Keratinocyte (primary cell): ENCODE measurements at regions not wholly inside any gene's neighbourhood (a gene's known extent, or its start where the extent isn't known, plus 50 kb on each side); places are given as distances from the start of the nearest gene placed in this dataset.

Source experiments
- CTCF ChIP-seq, 3 experiments: IDR thresholded peaks in 1 of 3; conservative IDR thresholded peaks in 1 of 3; optimal IDR thresholded peaks in 1 of 3; 2 replicates in 2 of 3; 3 replicates in 1 of 3; pipeline versions ENCODE3 to v1.5.1; 2011; ENCODE audit warnings: low read length in 3 of 3, mild to moderate bottlenecking in 3 of 3, moderate library complexity in 2 of 3, control low read depth in 1 of 3, inconsistent platforms in 1 of 3; ENCODE audit not compliant: insufficient read depth in 2 of 3; ENCODE audit errors: extremely low read depth in 1 of 3
- EZH2 ChIP-seq: IDR thresholded peaks from one replicate; pipeline ENCODE4 v1.6.1; 2012; ENCODE audit warnings: inconsistent platforms, mild to moderate bottlenecking, low read length, moderate library complexity

- TF ChIP-seq CTCF (optimal IDR thresholded peaks at IDR 0.05 in 1 of 3, IDR thresholded peaks at IDR 0.05 in 1 of 3, conservative IDR thresholded peaks at IDR 0.05 in 1 of 3; ENCODE audit: extremely low read depth in 1 of 3, insufficient read depth in 2 of 3, low read length in 3 of 3) = no peak
- no peak for TF ChIP-seq EZH2
Measured at GRCh38 chr5:74279244-74279643, 361.3 kb downstream of the ENC1 start.
